C4-2B (cell line): ENCODE measurements at regions not wholly inside any gene's neighbourhood (a gene's known extent, or its start where the extent isn't known, plus 50 kb on each side); places are given as distances from the start of the nearest gene placed in this dataset.

Experiments used
- H3K27ac ChIP-seq: fragments of 450-650 bp; 2 replicates; pipeline ENCODE4 v1.5.1; 2017
- ZFX ChIP-seq: fragments of 450-650 bp; IDR thresholded peaks from 2 replicates; pipeline ENCODE4 v1.6.1; 2017
- TF ChIP-seq, protein P1 (sequence below): fragments of 450-650 bp; conservative IDR thresholded peaks from 2 replicates; pipeline ENCODE4 v1.5.1; 2017; ENCODE audit warnings: mild to moderate bottlenecking

GRCh38 chr10:111976557-111976956 lies 207.0 kb downstream of the GPAM start:
- no peak overlapping the region for H3K27ac ChIP-seq
- TF ChIP-seq ZFX = no peak
- TF ChIP-seq, protein P1, sequence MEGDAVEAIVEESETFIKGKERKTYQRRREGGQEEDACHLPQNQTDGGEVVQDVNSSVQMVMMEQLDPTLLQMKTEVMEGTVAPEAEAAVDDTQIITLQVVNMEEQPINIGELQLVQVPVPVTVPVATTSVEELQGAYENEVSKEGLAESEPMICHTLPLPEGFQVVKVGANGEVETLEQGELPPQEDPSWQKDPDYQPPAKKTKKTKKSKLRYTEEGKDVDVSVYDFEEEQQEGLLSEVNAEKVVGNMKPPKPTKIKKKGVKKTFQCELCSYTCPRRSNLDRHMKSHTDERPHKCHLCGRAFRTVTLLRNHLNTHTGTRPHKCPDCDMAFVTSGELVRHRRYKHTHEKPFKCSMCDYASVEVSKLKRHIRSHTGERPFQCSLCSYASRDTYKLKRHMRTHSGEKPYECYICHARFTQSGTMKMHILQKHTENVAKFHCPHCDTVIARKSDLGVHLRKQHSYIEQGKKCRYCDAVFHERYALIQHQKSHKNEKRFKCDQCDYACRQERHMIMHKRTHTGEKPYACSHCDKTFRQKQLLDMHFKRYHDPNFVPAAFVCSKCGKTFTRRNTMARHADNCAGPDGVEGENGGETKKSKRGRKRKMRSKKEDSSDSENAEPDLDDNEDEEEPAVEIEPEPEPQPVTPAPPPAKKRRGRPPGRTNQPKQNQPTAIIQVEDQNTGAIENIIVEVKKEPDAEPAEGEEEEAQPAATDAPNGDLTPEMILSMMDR = no peak

GRCh38 chr10:111984057-111984456 lies 199.5 kb downstream of the GPAM start:
- no peak overlapping the region for H3K27ac ChIP-seq
- TF ChIP-seq, protein P1 = no peak
- TF ChIP-seq ZFX = no peak

- TF ChIP-seq ZFX = no peak
- TF ChIP-seq, protein P1 = no peak
Measured at GRCh38 chr10:111986079-111986478, 197.5 kb downstream of the GPAM start.

GRCh38 chr10:111988646-111989045 lies 194.9 kb downstream of the GPAM start:
- no peak for TF ChIP-seq ZFX
- TF ChIP-seq, protein P1 = no peak
- no peak overlapping the region for H3K27ac ChIP-seq

More at GRCh38 chr10:111986079-111986478, 197.5 kb downstream of the GPAM start:
- no peak overlapping the region for H3K27ac ChIP-seq

DNA sequence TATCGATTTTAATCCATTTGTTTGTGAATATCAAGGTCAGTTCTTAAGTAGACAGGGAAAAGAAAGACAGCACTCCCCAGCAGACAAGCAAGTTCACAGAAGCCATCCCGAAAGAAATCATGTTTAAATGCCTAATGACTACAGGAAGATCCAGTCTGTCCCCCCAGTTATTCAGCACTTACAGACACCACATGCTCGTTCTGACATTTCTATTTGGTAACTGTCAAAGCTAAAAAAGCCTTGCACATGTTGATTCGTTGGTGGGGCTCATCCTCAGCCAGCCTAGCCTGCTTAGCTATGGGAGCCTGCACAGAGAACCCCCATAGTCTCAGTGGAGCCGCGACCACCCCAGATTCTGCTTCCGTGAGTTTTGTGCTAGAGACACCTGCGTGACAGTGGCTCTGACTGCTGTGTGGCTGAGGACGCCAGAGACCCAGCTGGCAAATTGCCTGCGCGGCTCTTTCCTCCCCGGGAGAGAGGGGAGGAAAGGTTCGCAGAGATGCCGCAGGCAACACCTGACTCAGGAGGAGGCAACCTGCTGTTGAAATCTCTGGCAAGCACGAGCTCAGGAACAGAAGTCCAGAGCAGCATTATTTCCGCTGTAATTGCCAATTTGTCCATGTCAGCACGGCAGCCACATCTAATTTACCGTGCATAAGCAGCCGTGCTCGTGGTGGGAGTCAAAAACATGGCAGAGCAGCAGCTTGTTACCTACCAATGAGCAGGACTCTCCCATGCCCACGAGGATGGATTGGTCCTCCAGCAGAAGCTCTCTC lies 194.2 kb downstream of the GPAM start:
- no peak overlapping the region for H3K27ac ChIP-seq
- no peak for TF ChIP-seq ZFX
- TF ChIP-seq, protein P1 = no peak

DNA sequence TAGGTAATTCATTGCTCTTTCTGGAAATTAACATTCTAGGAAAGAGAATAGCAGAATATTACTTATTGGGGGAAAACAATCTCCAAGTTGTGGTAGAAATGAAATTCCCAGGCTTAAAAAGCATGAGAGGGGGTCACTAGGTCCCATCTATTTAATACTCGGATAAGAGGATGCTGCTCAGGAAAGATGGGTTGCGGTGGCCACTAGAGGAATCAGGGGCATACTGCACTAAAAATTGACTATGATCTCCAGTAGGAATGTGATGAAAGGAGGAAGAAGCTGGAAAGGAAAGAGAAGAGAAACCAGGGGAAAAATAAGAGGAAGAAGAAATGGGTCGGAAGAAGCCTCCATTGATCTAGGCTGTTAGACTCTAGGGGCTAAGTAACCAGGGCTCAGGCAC lies 192.8 kb downstream of the GPAM start:
- TF ChIP-seq ZFX = no peak
- TF ChIP-seq, protein P1 = peak; percentile 72
- H3K27ac ChIP-seq = no peak overlapping the region

DNA sequence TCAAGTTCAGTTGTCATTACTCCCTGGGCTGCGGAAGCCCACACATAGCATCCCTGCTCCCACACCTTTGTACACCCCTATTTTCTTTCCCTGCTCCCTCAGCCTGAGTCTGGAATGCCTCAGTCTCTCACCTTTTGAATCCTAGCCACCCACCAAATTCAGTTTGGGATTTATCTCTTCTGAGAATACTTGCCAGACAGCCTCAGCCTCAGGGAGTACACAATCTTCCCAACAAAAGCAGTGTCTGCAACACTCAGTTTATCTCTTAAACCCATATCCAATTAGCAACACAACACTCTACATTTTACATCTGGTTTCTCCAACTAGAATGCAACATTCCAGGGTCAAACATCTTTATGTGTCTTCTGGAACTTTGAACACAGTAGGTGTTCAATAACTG lies 190.2 kb downstream of the GPAM start:
- H3K27ac ChIP-seq = no peak overlapping the region
- TF ChIP-seq, protein P1 = no peak
- TF ChIP-seq ZFX = no peak
